H1 (cell line): ENCODE measurements at regions not wholly inside any gene's neighbourhood (a gene's known extent, or its start where the extent isn't known, plus 50 kb on each side); places are given as distances from the start of the nearest gene placed in this dataset.

ENCODE experiments used
- CTCF ChIA-PET: fragments of 300-600 bp; sonication (Branson Sonifier 250); formaldehyde crosslinking; loops from one replicate; lab custom pipeline; 2021; ENCODE audit not compliant: partially characterized antibody; lab: Charles Lee
- POLR2A ChIA-PET: fragments of 300-600 bp; sonication (Branson Sonifier 250); formaldehyde crosslinking; loops from one replicate; lab custom pipeline; 2021; ENCODE audit warnings: inconsistent platforms; ENCODE audit not compliant: partially characterized antibody; lab: Charles Lee
- DNase-seq, 2 experiments: peaks; one replicate each; pipeline versions ENCODE4 v3.0.0 to v3.0.0-alpha.2; 2010 to 2022; ENCODE audit warnings: low spot score in 2 of 2, low read depth in 1 of 2, mixed read lengths in 1 of 2
- FAIRE-seq: peaks from 2 replicates; lab custom pipeline; 2011; peaks lifted over from hg19 to GRCh38; lab: Jason Lieb, UNC
- H2AFZ ChIP-seq: 2 replicates; pipeline ENCODE4 v1.8.1; 2012; ENCODE audit warnings: low read length, inconsistent platforms
- H2AK5ac ChIP-seq: 2 replicates; pipeline ENCODE4 v1.6.1; 2013; ENCODE audit warnings: low read depth, low read length
- H2BK120ac ChIP-seq: replicated peaks from 2 replicates; pipeline ENCODE3; 2013; ENCODE audit warnings: low read depth, low read length, inconsistent platforms
- H2BK12ac ChIP-seq: 2 replicates; pipeline ENCODE4 v1.6.1; 2013; ENCODE audit warnings: low read depth, low read length
- H2BK15ac ChIP-seq: 2 replicates; pipeline ENCODE4 v1.6.1; 2013; ENCODE audit warnings: low read length
- H2BK20ac ChIP-seq: 2 replicates; pipeline ENCODE4 v1.6.1; 2013; ENCODE audit warnings: low read length
- H2BK5ac ChIP-seq: 2 replicates; pipeline ENCODE4 v1.6.1; 2013; ENCODE audit warnings: low read depth, low read length
- H3K14ac ChIP-seq: 2 replicates; pipeline ENCODE4 v1.6.1; 2013; ENCODE audit warnings: inconsistent platforms; ENCODE audit not compliant: insufficient read length
- H3K18ac ChIP-seq: 2 replicates; pipeline ENCODE4 v1.6.1; 2013; ENCODE audit warnings: low read length; ENCODE audit errors: extremely low read depth
- H3K23ac ChIP-seq: 2 replicates; pipeline ENCODE4 v1.6.1; 2013; ENCODE audit warnings: inconsistent platforms; ENCODE audit not compliant: insufficient read length
- H3K23me2 ChIP-seq: 2 replicates; pipeline ENCODE4 v1.6.1; 2013; ENCODE audit warnings: low read depth, low read length
- H3K27ac ChIP-seq: 2 replicates; pipeline ENCODE4 v1.6.1; 2011; ENCODE audit warnings: low read depth, low read length, inconsistent platforms
- H3K27me3 ChIP-seq, 4 experiments: replicated peaks in 1 of 4; 1 replicate in 1 of 4; 2 replicates in 3 of 4; pipeline versions ENCODE4 v1.6.1 to v1.8.1; 2011 to 2013; ENCODE audit warnings: low read length in 3 of 4, mild to moderate bottlenecking in 3 of 4, inconsistent platforms in 2 of 4, mixed read lengths in 2 of 4, moderate library complexity in 1 of 4; ENCODE audit not compliant: control insufficient read depth in 3 of 4, insufficient read depth in 3 of 4; ENCODE audit errors: extremely low read depth in 1 of 4
- H3K36me3 ChIP-seq, 4 experiments: 2 replicates each; pipeline versions ENCODE4 v1.6.1 to v1.8.1; 2011 to 2013; ENCODE audit warnings: mild to moderate bottlenecking in 4 of 4, low read length in 3 of 4, moderate library complexity in 2 of 4, control low read depth in 1 of 4, inconsistent platforms in 1 of 4; ENCODE audit not compliant: insufficient read depth in 4 of 4, control insufficient read depth in 2 of 4
- H3K4ac ChIP-seq: replicated peaks from 2 replicates; pipeline ENCODE3; 2013; ENCODE audit warnings: low read length, low read depth, mixed read lengths, inconsistent platforms; ENCODE audit not compliant: insufficient read length
- H3K4me1 ChIP-seq, 4 experiments: replicated peaks in 1 of 4; 1 replicate in 1 of 4; 2 replicates in 3 of 4; pipeline versions ENCODE4 v1.6.1 to v1.8.1; 2011 to 2013; ENCODE audit warnings: low read length in 3 of 4, inconsistent platforms in 2 of 4, mixed read lengths in 1 of 4; ENCODE audit not compliant: insufficient read depth in 4 of 4, control insufficient read depth in 3 of 4
- H3K4me2 ChIP-seq, 2 experiments: 2 replicates each; pipeline versions ENCODE4 v1.6.1 to v1.8.1; 2011 to 2013; ENCODE audit warnings: low read depth in 2 of 2, low read length in 2 of 2, control low read depth in 1 of 2, inconsistent platforms in 1 of 2, mild to moderate bottlenecking in 1 of 2; ENCODE audit not compliant: insufficient read depth in 1 of 2
- H3K4me3 ChIP-seq, 4 experiments: fragments of 200-600, 300-600 bp in 1 of 4; sonication (generic), shearing (Covaris generic), sonication (Bioruptor Twin) in 1 of 4; 2 replicates each; pipeline versions ENCODE4 v1.5.1 to v1.8.1; 2011 to 2016; ENCODE audit warnings: low read length in 4 of 4, low read depth in 3 of 4, control low read depth in 2 of 4, inconsistent platforms in 2 of 4, mild to moderate bottlenecking in 2 of 4, mixed read lengths in 1 of 4, moderate library complexity in 1 of 4; ENCODE audit not compliant: insufficient read depth in 2 of 4; ENCODE audit errors: extremely low read depth in 1 of 4
- H3K56ac ChIP-seq: replicated peaks from 2 replicates; pipeline ENCODE3; 2013; ENCODE audit warnings: low read depth, mild to moderate bottlenecking, mixed read lengths, low read length, inconsistent platforms; ENCODE audit not compliant: insufficient read length
- H3K79me1 ChIP-seq: 2 replicates; pipeline ENCODE4 v1.6.1; 2013; ENCODE audit warnings: low read depth, low read length, control low read depth
- H3K79me2 ChIP-seq, 2 experiments: 2 replicates each; pipeline versions ENCODE4 v1.6.1 to v1.8.1; 2012 to 2013; ENCODE audit warnings: low read length in 2 of 2, mild to moderate bottlenecking in 2 of 2, inconsistent platforms in 1 of 2; ENCODE audit not compliant: insufficient read depth in 2 of 2, control insufficient read depth in 1 of 2
- H3K9ac ChIP-seq, 4 experiments: replicated peaks in 1 of 4; 1 replicate in 1 of 4; 2 replicates in 3 of 4; pipeline versions ENCODE4 v1.6.1 to v1.8.1; 2011 to 2013; ENCODE audit warnings: low read depth in 3 of 4, low read length in 3 of 4, control low read depth in 2 of 4, mild to moderate bottlenecking in 2 of 4, moderate library complexity in 2 of 4, inconsistent platforms in 1 of 4; ENCODE audit errors: extremely low read depth in 1 of 4
- H3K9me3 ChIP-seq, 2 experiments: 2 replicates each; pipeline versions ENCODE4 v1.6.1 to v1.8.1; 2012 to 2013; ENCODE audit warnings: mild to moderate bottlenecking in 2 of 2, moderate library complexity in 2 of 2, control low read depth in 1 of 2, inconsistent platforms in 1 of 2, low read depth in 1 of 2, low read length in 1 of 2, mixed read lengths in 1 of 2; ENCODE audit not compliant: insufficient read depth in 2 of 2
- H4K20me1 ChIP-seq, 2 experiments: replicated peaks in 1 of 2; 2 replicates each; pipeline versions ENCODE3 to v1.8.1; 2011 to 2013; ENCODE audit warnings: inconsistent platforms in 2 of 2, low read length in 2 of 2, mild to moderate bottlenecking in 1 of 2; ENCODE audit not compliant: insufficient read depth in 2 of 2, control insufficient read depth in 1 of 2
- H4K5ac ChIP-seq: 2 replicates; pipeline ENCODE4 v1.6.1; 2013; ENCODE audit warnings: low read length, low read depth, mixed read lengths, inconsistent platforms; ENCODE audit not compliant: insufficient read length
- H4K8ac ChIP-seq: 2 replicates; pipeline ENCODE4 v1.8.0; 2013; ENCODE audit warnings: mild to moderate bottlenecking, moderate library complexity, low read length, inconsistent platforms; ENCODE audit not compliant: insufficient read depth; ENCODE audit errors: extremely low read depth
- H4K91ac ChIP-seq: replicated peaks from 2 replicates; pipeline ENCODE3; 2013; ENCODE audit warnings: low read length, mixed read lengths, inconsistent platforms; ENCODE audit not compliant: insufficient read length
- ATF2 ChIP-seq: IDR thresholded peaks from 2 replicates; pipeline ENCODE4 v1.6.1; 2012; ENCODE audit warnings: low read length, inconsistent platforms
- BACH1 ChIP-seq: IDR thresholded peaks from 2 replicates; pipeline ENCODE4 v1.6.1; 2012; ENCODE audit warnings: low read length, improper control_type of control experiment
- FOSL1 ChIP-seq: IDR thresholded peaks from 2 replicates; pipeline ENCODE4 v1.6.1; 2011; ENCODE audit warnings: mild to moderate bottlenecking, low read depth, low read length, moderate library complexity; ENCODE audit not compliant: insufficient read depth
- JUN ChIP-seq: IDR thresholded peaks from 2 replicates; pipeline ENCODE4 v1.6.1; 2011; ENCODE audit warnings: low read depth, mild to moderate bottlenecking, improper control_type of control experiment, low read length
- KDM1A ChIP-seq: fragments of 200-600, 300-600 bp; sonication (generic); IDR thresholded peaks from 2 replicates; pipeline ENCODE4 v1.7.1; 2016; ENCODE audit warnings: mild to moderate bottlenecking, low read length, borderline replicate concordance
- MAX ChIP-seq: IDR thresholded peaks from 2 replicates; pipeline ENCODE4 v1.6.1; 2012; ENCODE audit warnings: inconsistent platforms
- POLR2A ChIP-seq, 2 experiments: IDR thresholded peaks; 1 replicate in 1 of 2; 2 replicates in 1 of 2; pipeline ENCODE4 v1.6.1; 2011; ENCODE audit warnings: low read depth in 2 of 2, low read length in 2 of 2, mild to moderate bottlenecking in 2 of 2; ENCODE audit errors: control extremely low read depth in 1 of 2
- RNF2 ChIP-seq: fragments of 200-900, 300-1000 bp; sonication (generic); IDR thresholded peaks from 2 replicates; pipeline ENCODE4 v1.7.1; 2016; ENCODE audit warnings: borderline replicate concordance, low read depth, mild to moderate bottlenecking, antibody characterized with exemption, low read length; ENCODE audit not compliant: poor library complexity, severe bottlenecking; ENCODE audit errors: missing control alignments
- SRF ChIP-seq: IDR thresholded peaks from 2 replicates; pipeline ENCODE4 v1.6.1; 2011; ENCODE audit warnings: mild to moderate bottlenecking, low read depth, low read length, moderate library complexity
- TEAD4 ChIP-seq: IDR thresholded peaks from 2 replicates; pipeline ENCODE4 v1.6.1; 2012; ENCODE audit warnings: low read depth, low read length, inconsistent platforms, mixed read lengths
- USF2 ChIP-seq: IDR thresholded peaks from 2 replicates; pipeline ENCODE4 v1.6.1; 2011; ENCODE audit warnings: low read length, improper control_type of control experiment
- ZNF274 ChIP-seq: IDR thresholded peaks from 2 replicates; pipeline ENCODE4 v1.7.0; 2012; ENCODE audit warnings: low read length, borderline replicate concordance; ENCODE audit errors: extremely low read depth
- WGBS, 2 experiments: shearing (Covaris generic) in 1 of 2; methylation state at CpG; one replicate each; pipeline versions ENCODE4 v1.1.6 to v1.1.7; 2013 to 2015; ENCODE audit warnings: low lambda C conversion rate in 2 of 2, mixed read lengths in 2 of 2, inconsistent platforms in 1 of 2, low coverage in 1 of 2, missing lambda C conversion rate in 1 of 2; ENCODE audit not compliant: insufficient replicate concordance in 2 of 2, insufficient coverage in 1 of 2, insufficient read length in 1 of 2; ENCODE audit errors: extremely low coverage in 1 of 2, missing lambda C conversion rate in 1 of 2; 5-methylcytosine and 5-hydroxymethylcytosine counted together

- H3K4me1 ChIP-seq: no peaks in the 10 kb centered on the region
- WGBS, 2 experiments: 88% methylated on average over 3 of the region's 3 CpGs; no CpG with 5 or more reads in 1 of the 2 experiments
- H3K36me3 ChIP-seq: no peaks in the 10 kb centered on the region
- no peaks in the 10 kb centered on the region for H3K79me2 ChIP-seq
- no peak overlapping the region for H2AFZ ChIP-seq
- H2AK5ac ChIP-seq: no peak overlapping the region
- no peak overlapping the region for H4K5ac ChIP-seq
- CTCF ChIA-PET: no interaction called here
- H3K18ac ChIP-seq: no peak overlapping the region
- no peak overlapping the region for H3K9ac ChIP-seq
- H2BK20ac ChIP-seq: no peak overlapping the region
- DNase-seq (no peak), FAIRE-seq (no peak)
- no peak overlapping the region for H3K27ac ChIP-seq
- no peaks in the 10 kb centered on the region for H3K9me3 ChIP-seq
- no peak overlapping the region for H2BK12ac ChIP-seq
- H3K23me2 ChIP-seq: no peaks in the 10 kb centered on the region
- no peaks in the 10 kb centered on the region for H4K20me1 ChIP-seq
- H3K79me1 ChIP-seq: no peaks in the 10 kb centered on the region
- H3K27me3 ChIP-seq: no peaks in the 10 kb centered on the region
- no peak overlapping the region for H3K14ac ChIP-seq
- POLR2A ChIA-PET: no interaction called here
- no peak overlapping the region for H3K4me2 ChIP-seq
- H3K4me3 ChIP-seq: no peak overlapping the region
- no peak overlapping the region for H2BK5ac ChIP-seq
- H3K4ac ChIP-seq: no peak overlapping the region
- H4K91ac ChIP-seq: no peak overlapping the region
- no peak overlapping the region for H2BK120ac ChIP-seq
- no peak overlapping the region for H3K56ac ChIP-seq
- no peak overlapping the region for H2BK15ac ChIP-seq
- no peak overlapping the region for H3K23ac ChIP-seq
- H4K8ac ChIP-seq: no peak overlapping the region
- TF ChIP-seq KDM1A (no peak), POLR2A (IDR thresholded peaks at IDR 0.05; ENCODE audit: control extremely low read depth in 1 of 2, low read depth in 2 of 2, low read length in 2 of 2) (no peak), BACH1 (no peak), TEAD4 (no peak), MAX (no peak), RNF2 (no peak), USF2 (no peak), FOSL1 (no peak), JUN (no peak), ATF2 (no peak), ZNF274 (no peak), SRF (no peak)
Observed at GRCh38 chr1:187415065-187415464, 586.3 kb downstream of the PLA2G4A start.
